ENCODE measurements at regions not wholly inside any gene's neighbourhood (a gene's known extent, or its start where the extent isn't known, plus 50 kb on each side); places are given as distances from the start of the nearest gene placed in this dataset.
"Not testable (repeated sequence)": the region's sequence is repeated elsewhere in the genome, so short reads cannot be mapped to it uniquely, and the experiment has no call there.

DNA sequence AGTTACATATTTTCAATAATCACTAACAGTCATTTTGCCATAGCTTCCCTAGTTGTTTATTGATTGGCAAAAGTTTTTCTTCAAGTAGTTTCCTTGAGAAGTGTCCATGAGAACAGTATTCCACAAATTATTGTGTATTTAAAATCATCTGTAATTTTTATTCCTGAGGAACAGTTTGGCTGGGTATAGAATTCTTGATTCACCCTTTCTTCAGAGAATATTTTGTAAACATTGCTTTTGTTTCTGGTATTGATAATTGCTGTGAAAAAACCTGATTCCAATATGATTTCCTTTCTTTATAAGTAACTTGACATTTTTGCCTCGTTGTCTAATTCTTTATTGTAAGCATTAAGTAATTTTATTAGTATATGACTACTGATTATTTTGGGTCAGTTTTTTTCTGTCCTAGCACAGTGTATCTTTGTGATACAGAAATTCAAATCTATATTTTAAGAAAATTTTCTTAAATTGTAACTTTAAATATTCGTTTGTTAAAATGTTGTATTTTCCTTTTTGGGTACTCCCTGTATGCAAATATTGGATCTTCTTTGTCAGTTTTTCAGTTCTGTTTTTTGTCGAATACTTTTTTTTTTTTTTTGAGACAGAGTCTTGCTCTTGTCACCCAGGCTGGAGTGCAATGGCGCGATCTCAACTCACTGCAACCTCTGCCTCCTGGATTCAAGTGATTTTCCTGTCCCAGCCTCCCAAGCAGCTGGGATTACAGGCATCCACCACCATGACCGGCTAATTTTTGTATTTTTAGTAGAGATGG lies 162.0 kb upstream of the ATP2B1 start:
- DNase-seq: no peak

- not testable (repeated sequence) for DNase-seq
These were observed 159.0 kb upstream of the ATP2B1 start for GRCh38 chr12:89867611-89868010.

DNA sequence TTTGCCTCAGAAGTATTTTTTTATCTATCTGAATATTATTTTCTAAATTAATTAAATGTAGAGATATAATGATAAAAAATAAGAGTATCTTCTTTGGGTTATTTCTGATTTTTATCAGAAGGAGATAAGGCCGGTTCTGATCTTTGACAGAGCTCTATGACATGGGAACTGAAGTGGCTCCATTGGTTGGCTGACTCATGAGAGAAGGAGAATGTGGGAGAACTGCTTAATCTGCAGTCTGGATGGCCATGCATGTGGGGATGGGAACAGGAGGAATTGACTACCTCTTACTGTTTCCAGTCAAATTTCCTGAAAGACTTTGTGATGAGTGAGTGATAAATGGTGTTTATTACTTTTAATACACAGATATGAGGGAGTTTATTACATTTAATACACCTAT lies 155.8 kb upstream of the ATP2B1 start:
- no peak for DNase-seq

DNA sequence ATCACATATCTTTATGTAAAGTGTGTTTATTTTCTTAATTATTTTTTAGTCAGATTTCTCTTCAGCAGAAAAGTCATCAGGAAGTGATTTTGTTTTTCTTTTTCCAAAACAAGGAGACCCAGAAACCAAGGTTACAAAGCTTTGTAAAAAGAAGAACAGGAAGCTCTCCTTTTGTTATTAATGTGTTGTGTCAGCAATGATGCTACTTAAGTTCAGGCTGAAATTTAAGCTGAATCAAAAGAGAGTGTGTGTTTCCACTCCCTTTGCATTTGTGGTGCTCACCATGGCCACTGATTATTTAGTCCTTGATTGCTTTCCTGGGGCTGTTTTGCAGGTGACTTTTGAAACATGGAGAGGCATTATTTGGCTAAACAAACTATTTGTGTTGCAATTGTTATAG lies 155.3 kb upstream of the ATP2B1 start:
- no peak for DNase-seq

DNA sequence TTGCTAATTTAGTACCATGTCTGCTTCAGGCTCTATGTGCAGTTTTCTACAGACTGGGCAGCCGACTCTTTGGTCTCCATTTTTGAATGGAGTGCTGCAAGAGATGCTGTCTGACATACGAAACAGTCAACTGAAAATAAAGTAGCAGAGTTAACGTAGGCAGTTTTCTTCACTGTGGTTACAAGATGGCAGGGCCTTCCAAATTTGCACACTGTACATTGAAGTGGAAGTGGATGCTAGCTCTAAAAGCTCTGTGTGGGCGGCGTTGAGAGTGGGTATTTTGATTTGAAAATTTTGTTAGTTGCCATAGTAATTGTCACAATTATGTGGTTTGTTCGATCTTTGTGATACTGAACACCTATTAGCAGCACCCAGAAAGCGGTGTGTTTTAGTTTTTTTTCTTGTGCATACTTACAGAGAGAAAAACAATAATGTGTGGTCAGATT lies 154.9 kb upstream of the ATP2B1 start:
- no peak for DNase-seq

DNA sequence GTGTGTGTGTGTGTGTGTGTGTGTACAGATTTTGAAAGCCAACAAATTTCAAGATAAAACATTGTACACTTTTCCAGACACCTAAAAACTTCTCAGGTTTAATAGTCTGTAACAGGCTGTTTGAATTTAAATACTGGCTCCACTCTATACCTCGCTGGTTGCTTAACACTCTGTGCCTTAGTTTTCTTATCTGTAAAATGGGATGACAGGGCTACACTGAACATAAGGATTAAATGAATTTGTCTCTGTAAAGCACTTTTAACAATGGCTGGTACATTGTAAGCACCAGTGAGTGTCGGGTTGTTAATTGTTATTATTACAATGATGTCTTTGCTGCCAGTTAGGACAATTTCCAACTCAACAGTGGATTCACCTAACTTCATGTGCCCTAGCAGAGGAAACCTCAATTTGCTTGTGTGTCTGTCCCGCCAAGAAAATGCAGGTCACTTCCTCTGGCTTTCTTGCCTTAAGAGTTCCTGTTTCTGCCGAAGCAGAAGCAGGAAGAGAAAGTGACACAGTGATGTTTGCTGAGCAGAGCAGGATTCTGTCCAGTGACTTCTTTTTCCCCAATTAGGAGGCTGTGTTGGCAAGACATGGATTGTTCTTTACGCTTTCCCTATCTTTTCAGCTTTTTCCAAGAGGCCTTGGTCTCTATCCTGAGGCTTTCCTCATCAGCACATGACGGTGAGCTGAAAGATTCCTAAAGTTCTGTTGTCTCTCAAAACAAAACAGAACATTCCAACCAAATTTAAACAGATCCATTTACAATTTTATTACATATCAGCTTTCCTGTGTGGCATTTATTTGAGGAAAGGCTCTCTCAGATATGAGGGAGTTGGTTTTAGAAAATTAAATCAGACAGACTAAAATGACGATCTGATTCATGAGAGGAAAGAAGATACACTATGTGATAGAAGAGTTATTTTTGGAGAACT lies 154.1 kb upstream of the ATP2B1 start:
- DNase-seq: no peak

DNA sequence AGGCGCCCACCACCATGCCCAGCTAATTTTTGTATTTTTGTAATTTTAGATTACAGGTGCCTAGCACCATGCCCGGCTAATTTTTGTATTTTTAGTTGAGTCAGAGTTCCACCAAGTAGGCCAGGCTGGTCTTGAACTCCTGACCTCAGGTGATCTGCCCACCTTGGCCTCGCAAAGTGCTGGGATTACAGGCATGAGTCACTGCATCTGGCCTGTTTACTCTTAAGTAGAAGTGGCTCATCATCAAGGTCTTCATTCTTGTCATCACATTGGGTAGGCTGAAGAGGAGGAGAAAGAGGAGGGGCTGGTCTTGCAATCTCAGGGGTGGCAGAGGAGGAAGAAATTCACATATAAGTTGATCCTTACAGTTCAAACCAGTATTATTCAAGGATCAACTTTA lies 152.4 kb upstream of the ATP2B1 start:
- DNase-seq: no peak

DNA sequence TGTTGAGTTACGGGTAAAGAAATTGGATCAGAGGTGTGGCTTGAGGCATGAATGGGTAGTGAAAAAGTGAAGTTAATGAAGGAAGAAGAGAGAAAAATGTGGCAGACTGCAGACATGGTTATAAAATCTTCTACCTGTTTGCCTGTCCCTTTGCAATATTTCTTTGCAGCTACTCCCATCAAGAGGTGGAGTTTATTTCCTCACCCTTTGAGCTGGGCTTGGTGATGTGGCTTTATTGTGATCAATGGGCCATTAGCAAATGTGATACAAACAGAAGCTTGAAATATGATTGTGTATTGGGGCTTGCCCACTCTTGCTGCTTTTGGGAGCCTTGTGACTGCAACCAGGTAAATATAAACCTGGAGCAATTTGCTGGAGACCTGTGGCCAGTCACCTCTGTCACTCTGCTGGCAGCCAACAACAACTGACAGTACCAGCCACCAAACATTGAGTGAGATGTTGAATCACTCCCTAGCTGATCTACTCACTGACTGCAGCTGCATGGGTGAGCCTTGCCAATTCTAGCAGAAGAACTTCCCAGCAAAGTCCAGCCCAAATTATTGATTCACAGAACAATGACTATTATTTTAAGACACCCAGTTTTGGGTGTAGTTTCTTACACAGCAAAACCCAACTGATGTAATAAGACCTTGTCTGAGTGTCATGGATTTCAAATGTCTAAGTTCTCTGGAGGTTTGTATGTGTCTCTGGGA lies 151.0 kb upstream of the ATP2B1 start:
- DNase-seq: no peak

DNA sequence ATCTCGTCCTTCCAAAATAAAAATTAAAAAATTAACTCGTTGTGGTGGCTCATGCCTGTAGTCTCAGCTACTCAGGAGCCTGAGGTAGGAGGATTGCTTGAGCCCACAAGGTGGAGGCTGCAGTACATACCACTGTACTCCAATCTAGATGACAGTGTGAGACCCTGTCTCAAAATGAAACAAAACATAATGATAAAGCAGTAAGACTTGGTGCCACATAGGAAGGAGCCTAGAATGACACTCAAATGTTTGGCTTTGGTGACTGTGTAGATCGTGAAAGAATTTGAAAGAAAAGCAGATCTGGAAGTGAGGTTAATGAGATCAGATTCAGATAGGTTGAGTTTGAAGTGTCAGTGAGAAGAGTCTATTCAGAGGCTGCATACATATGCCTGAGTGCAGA lies 150.1 kb upstream of the ATP2B1 start:
- no peak for DNase-seq

DNA sequence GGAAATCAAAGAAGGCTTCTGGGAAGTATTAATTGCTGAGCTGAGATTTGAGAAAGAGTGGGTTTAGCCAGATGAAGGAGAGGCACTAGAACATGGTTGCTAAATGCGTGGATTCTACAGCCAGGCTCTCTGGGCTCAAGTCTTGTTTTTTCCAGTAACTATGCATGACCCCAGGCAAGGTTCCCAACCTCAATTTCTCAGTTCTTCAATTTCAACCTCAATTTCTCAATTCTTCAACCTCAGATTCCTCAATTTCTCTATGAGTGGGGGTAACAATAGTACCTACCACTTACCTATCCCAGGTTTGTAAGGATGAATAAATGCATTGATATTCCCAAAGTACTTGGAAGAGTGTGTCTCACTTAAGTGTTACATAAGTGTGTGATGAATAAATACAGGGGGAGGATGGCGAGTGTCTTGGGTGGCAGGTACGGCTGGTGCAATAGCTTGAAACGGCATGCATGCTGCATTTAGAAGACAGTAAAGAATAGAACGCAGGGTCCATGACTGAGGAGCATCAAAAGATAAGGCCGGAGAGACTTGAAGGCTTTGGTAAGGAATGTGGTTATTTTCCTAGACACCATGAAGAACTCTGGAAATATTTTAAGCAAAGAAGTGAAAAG lies 149.1 kb upstream of the ATP2B1 start:
- DNase-seq: no peak

- DNase-seq: no peak
These were observed 147.8 kb upstream of the ATP2B1 start for GRCh38 chr12:89856431-89856830.

DNA sequence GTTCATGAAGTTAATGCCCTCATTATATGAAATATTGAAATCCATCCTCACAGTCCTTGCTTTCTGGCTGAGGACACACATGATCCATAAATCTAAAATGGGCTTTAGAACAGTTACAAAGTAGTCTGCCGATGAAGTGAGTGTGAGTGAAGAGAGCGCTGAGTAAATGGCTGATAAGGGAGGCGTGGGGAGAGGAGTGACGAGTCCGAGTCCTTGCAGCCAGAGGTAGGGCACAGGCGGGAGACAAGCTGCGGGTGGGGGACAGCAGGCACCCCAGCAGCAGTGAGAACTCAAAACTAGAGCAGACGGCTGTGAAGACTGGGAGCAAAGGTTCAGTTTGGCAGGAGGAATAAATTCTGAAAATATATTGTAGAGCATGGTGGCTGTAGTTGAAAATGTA lies 140.1 kb upstream of the ATP2B1 start:
- no peak for DNase-seq

DNA sequence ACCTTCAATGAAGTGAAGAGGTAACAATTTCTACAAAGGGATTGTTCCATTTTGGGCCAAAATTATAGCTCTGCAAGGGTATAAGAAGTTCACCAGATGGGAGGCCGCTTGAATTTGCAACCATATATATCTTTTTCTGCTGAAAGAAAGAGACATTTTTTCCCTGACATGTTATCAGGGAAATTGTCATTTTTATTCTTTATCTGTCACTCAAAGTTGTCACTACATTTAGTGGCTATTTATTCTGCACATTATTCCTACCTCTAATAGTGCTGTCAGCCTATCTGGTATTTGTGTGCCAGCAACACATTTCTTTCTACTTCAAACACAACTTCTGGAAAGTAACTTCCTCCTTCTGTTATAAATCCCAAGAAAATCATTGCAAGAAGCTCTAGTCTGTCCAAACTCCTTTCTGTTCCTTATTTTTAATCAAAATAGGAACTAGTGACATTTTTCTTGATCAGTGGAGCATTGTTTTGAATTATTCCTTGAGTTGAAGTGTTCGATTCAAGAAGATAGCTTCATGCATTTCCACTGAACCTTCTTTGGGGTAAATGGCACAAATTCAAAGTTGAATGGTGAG lies 137.9 kb upstream of the ATP2B1 start:
- no peak for DNase-seq

GRCh38 chr12:89845767-89846166 lies 137.1 kb upstream of the ATP2B1 start:
- DNase-seq: no peak

DNA sequence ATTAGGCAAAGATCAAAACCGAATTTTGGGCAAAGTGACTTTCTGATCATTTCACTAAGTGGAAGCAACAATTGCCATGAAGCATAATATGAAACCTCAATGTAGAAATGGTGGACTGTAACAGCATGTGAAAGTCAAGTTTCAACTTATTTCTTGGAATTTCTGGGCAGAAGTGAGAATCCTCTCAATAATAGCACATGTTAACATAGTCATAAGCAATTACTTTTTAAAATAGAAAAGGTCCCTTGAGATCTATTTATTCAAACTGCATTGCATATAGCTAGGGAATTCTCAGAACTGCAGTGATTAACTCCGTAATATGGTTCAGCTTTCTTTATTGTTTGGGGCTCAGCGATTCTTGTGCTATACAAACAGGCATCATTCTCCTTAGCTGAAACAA lies 136.7 kb upstream of the ATP2B1 start:
- no peak for DNase-seq

DNA sequence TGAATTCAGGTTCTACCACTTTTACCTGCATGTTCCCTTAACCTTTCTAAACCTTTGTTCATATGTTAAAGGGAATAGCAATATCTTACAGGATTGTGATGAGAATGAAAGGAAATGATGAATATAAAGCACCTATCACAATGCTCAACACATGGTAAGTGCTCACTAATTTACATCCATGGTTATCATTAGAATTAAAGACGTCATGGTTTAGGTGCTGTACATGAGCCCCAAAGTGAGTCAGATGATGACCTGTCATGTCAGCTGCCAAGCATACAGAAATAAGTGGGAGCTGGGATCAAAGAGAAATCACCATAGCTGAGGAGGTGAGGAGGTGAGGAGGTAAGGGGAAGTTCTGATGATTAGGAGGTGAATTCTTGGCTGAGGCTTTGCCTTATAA lies 135.9 kb upstream of the ATP2B1 start:
- DNase-seq: no peak

DNA sequence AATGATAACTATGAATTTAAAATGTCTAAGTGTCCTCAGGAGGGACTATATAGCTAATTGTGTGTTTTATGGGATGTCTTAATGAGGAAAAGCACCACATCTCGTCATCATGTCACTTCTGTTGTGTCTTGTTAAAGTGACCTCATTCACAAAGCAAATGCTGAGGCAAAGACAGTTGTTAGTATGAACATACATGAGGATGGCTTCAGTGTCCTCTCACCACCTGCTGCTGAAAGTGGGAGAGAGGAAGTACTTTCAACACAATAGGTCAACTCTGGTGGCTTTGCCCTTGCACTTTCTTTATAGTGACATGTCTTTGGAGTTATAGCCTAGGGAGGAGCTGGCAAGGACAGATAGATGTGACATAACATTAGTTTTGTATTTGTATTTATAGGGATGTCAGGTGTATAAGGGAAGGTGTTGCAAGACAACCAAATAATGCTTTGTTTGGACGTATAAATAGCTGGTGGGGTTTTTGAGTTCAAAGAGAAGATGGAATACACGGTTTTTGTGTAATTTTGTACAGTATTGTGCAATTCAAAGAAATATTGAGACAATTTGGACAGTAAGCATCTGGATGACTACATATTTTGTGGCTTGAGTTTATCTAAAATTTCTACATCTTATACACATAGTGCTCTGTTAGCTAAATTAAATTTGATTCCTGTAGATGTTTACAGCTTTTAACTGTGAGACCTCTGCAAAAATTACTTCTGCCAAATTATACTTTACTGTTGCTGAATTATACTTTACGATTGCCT lies 131.7 kb upstream of the ATP2B1 start:
- no peak for DNase-seq

- DNase-seq: no peak
These were observed 130.8 kb upstream of the ATP2B1 start for GRCh38 chr12:89839444-89839843.

DNA sequence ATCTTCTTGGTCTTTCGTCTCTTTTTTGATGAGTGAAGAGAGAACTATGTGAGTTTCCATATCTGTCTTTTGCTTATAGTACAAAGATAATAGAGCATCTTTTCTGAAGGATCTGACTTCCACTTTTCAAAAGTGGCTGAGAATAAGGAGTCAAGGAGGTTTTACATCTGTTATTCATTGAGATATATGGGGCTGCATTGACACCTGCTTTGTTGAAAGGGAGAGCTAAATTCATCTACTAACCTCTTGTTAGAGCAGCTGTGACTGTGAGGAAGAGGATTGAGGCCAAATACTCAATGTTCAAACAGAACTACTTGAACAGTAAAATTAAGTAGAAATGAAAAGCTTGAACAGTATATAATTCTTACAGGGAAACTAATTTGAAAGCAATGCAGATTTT lies 130.2 kb upstream of the ATP2B1 start:
- no peak for DNase-seq

- DNase-seq: no peak
These were observed 127.4 kb upstream of the ATP2B1 start for GRCh38 chr12:89836026-89836425.

DNA sequence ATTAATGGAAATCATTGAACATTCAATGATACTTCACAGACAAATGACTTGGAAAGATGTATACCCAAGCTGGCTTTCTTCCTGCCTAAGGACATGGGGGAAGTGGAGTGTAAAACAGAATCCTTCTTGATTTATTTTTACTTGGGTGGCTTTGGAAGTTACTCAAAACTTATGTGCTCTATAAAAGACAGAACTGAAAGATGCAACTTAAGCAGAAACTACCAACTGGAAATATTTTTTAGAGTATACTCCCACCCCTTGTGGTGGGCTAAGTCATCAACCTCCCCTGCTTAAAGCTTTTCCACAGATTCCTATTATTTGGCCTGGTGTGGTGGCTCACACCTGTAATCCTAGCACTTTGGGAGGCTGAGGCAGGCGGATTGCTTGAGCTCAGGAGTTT lies 126.0 kb upstream of the ATP2B1 start:
- no peak for DNase-seq
